ELF-1 (cell line): ENCODE measurements at regions not wholly inside any gene's neighbourhood (a gene's known extent, or its start where the extent isn't known, plus 50 kb on each side); places are given as distances from the start of the nearest gene placed in this dataset.
"Not testable (repeated sequence)": the region's sequence is repeated elsewhere in the genome, so short reads cannot be mapped to it uniquely, and the experiment has no call there.

Experiments
- DNase-seq: peaks from one replicate; pipeline ENCODE4 v3.0.0-alpha.2; 2016; ENCODE audit warnings: low read depth, low spot score

- DNase-seq: no peak
Measured at GRCh38 chr4:7141151-7141834, 51.0 kb upstream of the SORCS2 start.

DNA sequence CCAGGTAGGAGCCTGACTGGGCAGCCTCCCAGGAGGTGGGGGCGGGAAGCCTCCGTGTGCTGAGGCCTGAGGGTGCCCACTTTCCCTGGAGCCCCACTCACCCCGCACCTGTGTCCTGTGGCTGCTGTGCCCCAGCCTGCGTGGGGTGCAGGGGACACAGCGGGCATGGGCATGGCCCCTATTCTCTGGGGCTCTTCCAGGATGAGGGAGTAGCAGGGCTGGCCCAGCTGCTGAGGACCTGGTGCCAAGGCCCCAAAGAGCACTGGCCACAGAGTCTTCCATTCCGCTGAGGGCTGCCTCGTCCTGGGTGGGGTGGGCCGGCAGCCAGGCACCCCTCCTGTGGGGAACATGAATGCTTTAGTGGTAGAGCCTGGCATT, 51.7 kb upstream of the SORCS2 start:
- DNase-seq: no peak

- DNase-seq: no peak
Measured at GRCh38 chr4:7140062-7140691, 52.2 kb upstream of the SORCS2 start.

GRCh38 chr4:7139167-7139982, 53.0 kb upstream of the SORCS2 start:
- DNase-seq: no peak

- no peak for DNase-seq
Measured at GRCh38 chr4:7138223-7139166, 53.8 kb upstream of the SORCS2 start.

DNA sequence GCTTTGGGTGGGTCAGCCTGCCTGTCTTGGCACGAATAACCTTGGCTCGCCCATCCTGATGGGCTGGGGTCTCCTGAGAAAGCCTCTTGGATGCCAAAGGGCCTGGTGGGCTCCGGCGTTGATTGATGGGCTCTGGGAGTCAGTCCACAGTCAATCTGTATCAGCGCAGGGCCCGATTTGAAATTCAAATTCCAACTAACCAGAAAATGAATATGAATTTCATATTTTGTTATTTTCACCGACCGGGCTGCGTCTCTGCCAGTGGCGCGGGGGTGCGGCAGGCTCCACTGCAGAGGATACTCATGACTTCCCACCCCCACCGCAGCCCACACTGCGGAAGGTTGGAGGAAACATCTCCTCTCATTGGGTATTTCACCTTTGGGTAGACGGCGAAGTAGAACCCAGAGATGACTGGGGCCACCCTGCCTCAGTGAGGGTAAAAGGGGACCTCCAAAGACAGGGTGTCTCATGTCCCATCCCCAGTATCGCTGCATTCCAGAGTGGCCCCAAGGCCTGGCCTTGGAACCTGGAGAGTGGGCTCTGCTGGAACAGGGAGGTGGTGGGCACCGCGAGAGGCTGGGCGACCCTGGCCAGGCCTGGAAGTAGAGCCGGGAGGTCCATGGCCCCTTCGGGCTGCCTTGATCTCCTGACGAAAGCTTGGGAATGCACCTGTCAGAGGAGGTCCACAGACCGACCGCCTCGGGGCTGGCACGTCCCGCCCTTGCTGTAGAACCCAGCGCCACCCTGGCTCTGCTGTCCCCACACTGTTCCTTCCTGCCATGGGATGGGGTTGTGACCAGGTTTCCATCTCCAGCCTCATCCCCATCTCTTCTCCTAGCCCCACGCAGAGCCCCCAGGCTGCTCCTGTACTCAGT, 54.8 kb upstream of the SORCS2 start:
- DNase-seq: no peak

- DNase-seq: no peak
Measured at GRCh38 chr4:7136351-7136750, 56.0 kb upstream of the SORCS2 start.

DNA sequence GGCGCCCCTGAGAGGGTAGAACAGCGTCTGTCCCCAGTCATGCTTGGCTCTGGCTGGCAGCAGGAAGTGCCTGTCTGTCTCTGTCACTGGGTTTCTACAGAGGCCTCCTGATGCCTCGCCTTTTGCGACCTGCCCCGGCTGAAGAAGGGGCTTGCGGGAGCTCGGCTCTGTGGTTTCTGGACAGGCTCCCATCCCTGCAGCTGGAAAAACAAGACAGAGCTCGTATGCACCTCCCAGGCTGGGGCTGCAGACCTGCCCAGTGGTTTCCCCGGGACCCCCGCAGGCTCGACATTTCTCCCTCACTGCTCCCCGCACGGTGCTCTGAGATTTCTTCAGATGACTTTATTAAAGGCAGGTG, 57.0 kb upstream of the SORCS2 start:
- DNase-seq: no peak

DNA sequence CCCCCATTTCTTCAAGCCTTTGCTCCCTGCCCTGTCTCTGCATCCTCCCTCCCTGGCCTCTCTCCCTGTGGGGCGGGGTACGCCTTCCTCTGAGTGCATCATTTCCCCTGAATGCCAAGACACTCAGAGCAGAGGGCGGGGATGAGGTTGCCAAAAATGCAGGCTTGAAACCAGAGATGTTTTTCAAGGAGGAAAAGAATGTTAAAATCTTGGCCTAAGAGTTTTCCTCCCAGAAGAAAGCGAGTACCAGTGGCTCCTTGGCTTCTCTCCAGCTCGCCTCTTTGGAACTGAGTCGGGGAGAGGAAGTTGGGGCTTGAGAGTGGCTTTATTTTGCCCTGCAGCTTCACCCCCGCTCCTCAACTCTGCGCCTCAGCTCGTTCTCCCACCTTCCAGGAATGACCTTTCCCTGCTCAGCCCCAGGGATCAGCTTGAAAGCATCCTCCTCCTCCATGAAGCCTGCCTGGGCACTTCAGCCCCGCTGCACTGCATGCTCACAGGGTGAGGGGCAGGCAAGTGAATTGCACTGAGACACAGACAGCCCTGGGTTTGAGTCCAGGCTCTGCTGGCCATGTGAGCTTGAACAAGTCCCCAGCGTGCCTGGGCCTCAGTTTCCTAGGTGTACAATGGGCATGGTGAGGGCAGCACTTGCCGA, 57.5 kb upstream of the SORCS2 start:
- no peak for DNase-seq

DNA sequence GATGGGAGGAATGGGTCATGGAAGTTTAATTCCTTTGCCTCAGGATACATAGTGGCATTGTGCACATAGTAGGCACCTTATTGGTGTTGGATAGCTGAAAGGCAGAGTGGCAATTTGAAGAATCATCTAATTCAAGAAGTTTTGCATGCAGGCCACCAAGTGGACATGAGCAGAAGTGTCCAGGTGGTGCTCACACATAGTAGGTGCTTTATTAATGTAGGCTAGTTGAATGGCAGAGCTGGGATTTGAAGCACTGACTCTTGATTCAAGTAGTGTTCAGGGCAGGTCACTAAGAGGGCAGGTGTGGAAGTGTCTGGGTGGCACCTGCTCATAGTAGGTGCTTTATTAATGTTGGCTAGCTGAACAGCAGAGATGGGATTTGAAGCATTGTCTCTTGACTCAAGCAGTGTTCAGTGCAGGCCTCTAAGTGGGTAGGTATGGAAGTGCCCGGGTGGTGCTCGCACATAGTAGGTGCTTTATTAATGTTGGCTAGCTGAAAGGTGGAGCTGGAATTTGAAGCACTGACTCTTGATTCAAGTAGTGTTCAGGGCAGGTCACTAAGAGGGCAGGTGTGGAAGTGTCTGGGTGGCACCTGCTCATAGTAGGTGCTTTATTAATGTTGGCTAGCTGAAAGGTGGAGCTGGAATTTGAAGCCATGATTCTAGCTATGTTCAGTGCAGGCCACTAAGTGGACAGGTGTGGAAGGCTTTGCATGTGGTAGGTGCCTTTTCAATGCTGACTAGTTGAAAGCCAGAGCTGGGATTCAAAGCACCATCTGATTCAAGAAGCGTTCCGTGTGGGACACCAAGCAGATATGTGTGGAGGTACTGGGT, 58.3 kb upstream of the SORCS2 start:
- DNase-seq: not testable (repeated sequence)

GRCh38 chr4:7132730-7133582, 59.4 kb upstream of the SORCS2 start:
- DNase-seq: no peak

GRCh38 chr4:7132249-7132648, 60.1 kb upstream of the SORCS2 start:
- DNase-seq: no peak

- no peak for DNase-seq
Measured at GRCh38 chr4:7131498-7132031, 60.8 kb upstream of the SORCS2 start.

DNA sequence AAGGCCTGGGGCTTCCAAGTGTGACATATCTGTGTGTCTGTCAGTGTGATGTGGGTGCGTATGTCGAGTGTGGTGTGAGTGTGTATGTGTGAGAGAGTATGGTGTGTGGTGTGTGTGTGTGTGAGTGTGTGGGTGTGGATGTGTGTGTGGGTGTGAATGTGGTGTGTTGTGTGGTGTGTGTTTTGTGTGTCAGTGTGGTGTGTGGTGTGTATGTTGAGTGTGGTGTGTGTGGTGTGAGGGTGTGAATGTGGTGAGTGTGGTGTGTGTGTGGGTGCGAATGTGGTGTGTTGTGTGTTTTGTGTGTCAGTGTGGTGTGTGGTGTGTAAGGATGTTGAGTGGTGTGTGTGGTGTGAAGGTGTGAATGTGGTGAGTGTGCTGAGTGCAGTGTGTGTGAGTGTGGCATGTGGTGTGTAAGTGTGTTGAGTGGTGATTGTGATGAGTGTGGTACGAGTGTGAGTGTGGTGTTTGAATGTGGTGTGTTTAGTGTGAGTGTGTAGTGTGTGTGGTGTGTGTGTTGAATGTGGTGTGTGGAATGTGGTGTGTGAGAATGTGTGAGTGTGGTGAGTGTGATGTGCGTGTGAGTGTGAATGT, 61.6 kb upstream of the SORCS2 start:
- no peak for DNase-seq

GRCh38 chr4:7129871-7130620, 62.2 kb upstream of the GRPEL1 start:
- DNase-seq: no peak

GRCh38 chr4:7128644-7129043, 60.8 kb upstream of the GRPEL1 start:
- DNase-seq: no peak

DNA sequence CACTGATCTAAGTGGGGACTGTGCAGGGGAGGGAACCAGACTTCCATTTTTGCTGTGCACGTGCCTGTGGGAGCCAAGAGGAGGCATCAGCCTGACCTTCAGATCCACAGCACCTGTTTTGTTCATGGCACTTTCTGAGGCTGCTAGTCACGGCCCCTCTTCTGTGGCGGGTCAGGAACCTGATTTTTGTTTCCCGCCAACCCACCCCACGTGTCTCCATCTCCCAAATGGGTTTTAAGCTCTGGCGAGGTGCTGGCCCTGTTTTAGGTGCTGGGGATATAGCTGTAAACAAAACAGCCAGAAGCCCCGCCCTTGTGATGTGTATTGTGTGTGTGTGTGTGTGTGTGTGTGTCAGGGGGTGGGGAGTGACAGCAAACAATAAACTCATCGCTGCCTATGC, 60.4 kb upstream of the GRPEL1 start:
- no peak for DNase-seq
